Calu3 (cell line): ENCODE measurements at regions not wholly inside any gene's neighbourhood (a gene's known extent, or its start where the extent isn't known, plus 50 kb on each side); places are given as distances from the start of the nearest gene placed in this dataset.
A peak's percentile ranks its signal among the peaks of the same experiment; 100 is the strongest.

Experiments used
- BruUV-seq: library from RNA; stranded (reverse); fragments of 400-500 nt; replicated peaks from 2 replicates; lab custom pipeline; 2021; lab: Mats Ljungman, UMichigan
- CTCF ChIA-PET: fragments of 300-600 bp; sonication (Branson Sonifier 250); formaldehyde crosslinking; loops from one replicate; lab custom pipeline; 2022; ENCODE audit warnings: antibody characterized with exemption; lab: Charles Lee
- DNase-seq: peaks from one replicate; pipeline ENCODE4 v3.0.0; 2022
- H3K27ac Mint-ChIP-seq: one replicate; pipeline ENCODE4 v1.8.0; 2022; ENCODE audit warnings: mixed read lengths; ENCODE audit not compliant: unreplicated experiment
- H3K27me3 Mint-ChIP-seq: one replicate; pipeline ENCODE4 v1.8.0; 2022; ENCODE audit warnings: mixed read lengths; ENCODE audit not compliant: unreplicated experiment
- H3K36me3 Mint-ChIP-seq: one replicate; pipeline ENCODE4 v1.8.0; 2022; ENCODE audit warnings: mild to moderate bottlenecking, moderate library complexity, mixed read lengths; ENCODE audit not compliant: insufficient read depth, unreplicated experiment
- H3K4me1 Mint-ChIP-seq: one replicate; pipeline ENCODE4 v1.8.0; 2022; ENCODE audit warnings: mild to moderate bottlenecking, low read depth, mixed read lengths; ENCODE audit not compliant: unreplicated experiment
- H3K4me3 Mint-ChIP-seq: one replicate; pipeline ENCODE4 v1.8.0; 2022; ENCODE audit warnings: mild to moderate bottlenecking, low read depth, moderate library complexity, mixed read lengths; ENCODE audit not compliant: unreplicated experiment
- H3K9me3 Mint-ChIP-seq: one replicate; pipeline ENCODE4 v1.8.0; 2022; ENCODE audit warnings: low read depth, mixed read lengths; ENCODE audit not compliant: unreplicated experiment
- CTCF ChIP-seq: fragments of 200-600 bp; IDR thresholded peaks from one replicate; pipeline ENCODE4 v1.8.0; 2022; ENCODE audit warnings: antibody characterized with exemption; ENCODE audit not compliant: unreplicated experiment
- intact Hi-C: fragments of 100-400 bp; cut with micrococcal nuclease; formaldehyde crosslinking; loops from one replicate; pipeline ENCODE4 v1.10.0; 2022; ENCODE audit not compliant: unreplicated experiment

GRCh38 chr5:174832811-174833210 is 108.4 kb downstream of the MSX2 start:
- H3K27ac Mint-ChIP-seq, result peak overlapping the region; percentile 16
- no TSS peak for BruUV-seq
- H3K4me3 Mint-ChIP-seq, result no peak overlapping the region
- H3K27me3 Mint-ChIP-seq, result peaks cover 29% of the 10 kb centered on the region
- H3K4me1 Mint-ChIP-seq, result no peaks in the 10 kb centered on the region
- CTCF ChIA-PET, result no interaction called here
- TF ChIP-seq CTCF, result no peak
- no peak for DNase-seq
- H3K36me3 Mint-ChIP-seq, result no peaks in the 10 kb centered on the region
- H3K9me3 Mint-ChIP-seq, result no peaks in the 10 kb centered on the region
- intact Hi-C loops, result no loop called here

GRCh38 chr5:174832025-174832424 is 107.6 kb downstream of the MSX2 start:
- no peak for TF ChIP-seq CTCF
- Mint-ChIP-seq H3K4me3 (no peak overlapping the region), H3K9me3 (no peaks in the 10 kb centered on the region), H3K36me3 (no peaks in the 10 kb centered on the region), H3K4me1 (no peaks in the 10 kb centered on the region), H3K27ac (peak overlapping the region; percentile 16), H3K27me3 (peaks cover 29% of the 10 kb centered on the region)
- DNase-seq, result peak; percentile 10
- CTCF ChIA-PET, result no interaction called here
- BruUV-seq, result no TSS peak
- intact Hi-C loops, result no loop called here

- no peaks in the 10 kb centered on the region for H3K4me1 Mint-ChIP-seq
- BruUV-seq, result no TSS peak
- no peaks in the 10 kb centered on the region for H3K36me3 Mint-ChIP-seq
- no peaks in the 10 kb centered on the region for H3K9me3 Mint-ChIP-seq
- DNase-seq, result no peak
- peaks cover 29% of the 10 kb centered on the region for H3K27me3 Mint-ChIP-seq
- no peak overlapping the region for H3K4me3 Mint-ChIP-seq
- no peak overlapping the region for H3K27ac Mint-ChIP-seq
- intact Hi-C loops, result no loop called here
- CTCF ChIA-PET, result no interaction called here
- no peak for TF ChIP-seq CTCF
These were observed 106.8 kb downstream of the MSX2 start for GRCh38 chr5:174831031-174831660.

GRCh38 chr5:174829511-174829864 is 105.1 kb downstream of the MSX2 start:
- Mint-ChIP-seq H3K36me3 (no peaks in the 10 kb centered on the region), H3K4me3 (no peak overlapping the region), H3K27ac (peak overlapping the region; percentile 31), H3K4me1 (no peaks in the 10 kb centered on the region), H3K27me3 (peaks cover 34% of the 10 kb centered on the region), H3K9me3 (no peaks in the 10 kb centered on the region)
- DNase-seq, result peak; percentile 39
- TF ChIP-seq CTCF, result no peak
- intact Hi-C loops, result no loop called here
- BruUV-seq, result no TSS peak
- CTCF ChIA-PET, result interaction anchor here (0.6 to 1.2 kb wide), 4 partner anchors 15 to 447 kb away, joined by 3 read pairs; no protein-coding TSS in a partner anchor
